ELR (cell line): ENCODE measurements at regions not wholly inside any gene's neighbourhood (a gene's known extent, or its start where the extent isn't known, plus 50 kb on each side); places are given as distances from the start of the nearest gene placed in this dataset.
"Not testable (repeated sequence)": the region's sequence is repeated elsewhere in the genome, so short reads cannot be mapped to it uniquely, and the experiment has no call there.

Experiments
- DNase-seq: peaks from one replicate; pipeline ENCODE4 v3.0.0-alpha.2; 2015; ENCODE audit warnings: low read depth

GRCh38 chr13:62537593-62537992, 1121.9 kb upstream of the PCDH20 start:
- DNase-seq = peak; percentile 11

- no peak for DNase-seq
Observed at GRCh38 chr13:62525652-62526051, 1110.0 kb upstream of the PCDH20 start.

- DNase-seq = no peak
Observed at GRCh38 chr13:62524498-62524897, 1108.8 kb upstream of the PCDH20 start.

DNA sequence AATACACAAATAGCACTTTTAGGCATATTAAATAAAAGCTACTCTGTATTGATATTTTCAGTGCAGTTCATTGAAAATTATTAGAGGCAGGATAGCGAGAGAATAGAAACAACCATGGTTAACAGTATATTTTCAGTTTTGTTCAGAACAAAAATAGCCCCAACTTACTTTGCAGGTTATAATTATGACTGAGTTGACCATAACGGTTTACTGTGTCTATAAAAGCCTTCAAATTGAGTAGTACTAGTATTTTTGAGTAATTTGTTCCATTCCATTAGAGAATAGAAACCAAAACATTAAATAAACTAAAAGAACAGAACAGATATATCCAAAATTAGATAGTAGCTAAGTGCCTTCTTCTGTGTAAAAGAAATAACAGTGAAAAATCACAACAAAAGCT, 1108.4 kb upstream of the PCDH20 start:
- DNase-seq = no peak

GRCh38 chr13:62512194-62513141, 1096.8 kb upstream of the PCDH20 start:
- peak; percentile 44 for DNase-seq

DNA sequence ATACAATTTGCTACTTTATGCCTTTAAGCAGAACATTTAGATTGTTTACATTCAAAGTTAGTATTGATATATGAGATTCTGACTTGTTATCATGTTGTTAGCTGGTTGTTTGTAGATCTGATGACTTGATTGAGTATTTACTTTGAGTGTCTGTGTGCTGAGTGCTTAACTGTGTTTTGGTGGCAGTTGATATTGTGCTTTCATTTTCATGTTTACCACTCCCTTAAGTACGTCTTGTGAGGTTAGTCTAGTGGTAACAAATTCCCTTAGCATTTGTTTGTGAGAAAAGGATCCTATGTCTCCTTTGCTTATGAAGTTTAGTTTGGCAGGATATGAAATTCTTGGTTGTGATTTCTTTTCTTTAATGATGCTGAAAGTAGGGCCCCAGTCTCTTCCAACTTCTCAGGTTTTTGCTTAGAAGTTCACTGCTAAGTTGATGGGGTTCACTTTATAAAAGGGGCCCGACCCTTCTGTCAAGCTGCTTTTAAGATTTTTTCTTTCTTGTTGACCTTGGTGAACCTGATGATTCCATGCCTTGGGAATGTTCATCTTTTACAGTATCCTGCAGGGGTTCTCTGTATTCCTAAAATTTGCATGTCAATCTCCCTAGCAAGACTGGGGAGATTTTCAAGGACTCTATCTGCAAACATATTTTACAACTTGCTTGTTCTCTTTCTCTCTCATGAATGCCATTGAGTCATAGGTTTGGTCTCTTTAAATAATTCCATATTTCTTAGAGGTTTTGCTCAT, 1095.4 kb upstream of the PCDH20 start:
- DNase-seq = peak; percentile 28

DNA sequence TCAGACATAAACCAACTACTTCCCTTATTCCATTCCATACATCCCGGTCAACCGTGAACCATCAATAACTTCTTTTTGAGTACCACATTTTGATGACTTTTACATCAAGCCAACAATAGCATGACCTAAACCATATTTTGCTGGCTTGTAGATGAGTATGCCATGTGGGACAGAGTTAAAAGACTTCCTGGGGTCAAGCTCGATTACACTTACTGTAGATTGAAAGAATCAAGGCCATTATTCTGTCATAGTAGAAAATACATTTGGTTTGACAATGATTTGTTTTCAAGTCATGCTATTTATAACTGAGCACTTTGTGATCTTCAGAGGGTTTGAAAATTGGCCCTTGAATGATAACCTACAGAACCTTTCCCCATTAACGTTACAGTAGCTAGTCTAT, 1086.9 kb upstream of the PCDH20 start:
- no peak for DNase-seq

DNA sequence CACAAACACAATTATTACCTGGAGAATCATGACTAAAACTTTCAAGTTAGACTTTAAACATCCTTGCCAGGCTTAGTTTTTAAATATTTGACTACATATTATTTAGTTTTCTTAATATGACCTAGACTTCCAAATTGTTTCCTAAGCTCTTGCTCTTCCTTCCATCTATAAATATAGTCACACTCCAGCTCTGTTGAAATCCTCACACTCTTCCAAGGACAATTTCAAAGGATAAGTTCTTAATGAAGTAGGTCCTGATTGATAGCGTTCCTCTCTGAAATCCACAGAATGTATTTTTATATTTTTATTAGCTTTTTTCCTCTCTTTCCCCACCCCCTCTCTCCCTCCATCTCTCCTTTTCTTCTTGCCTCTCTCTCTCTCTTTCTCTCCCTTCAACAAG, 1074.1 kb upstream of the PCDH20 start:
- DNase-seq = no peak

DNA sequence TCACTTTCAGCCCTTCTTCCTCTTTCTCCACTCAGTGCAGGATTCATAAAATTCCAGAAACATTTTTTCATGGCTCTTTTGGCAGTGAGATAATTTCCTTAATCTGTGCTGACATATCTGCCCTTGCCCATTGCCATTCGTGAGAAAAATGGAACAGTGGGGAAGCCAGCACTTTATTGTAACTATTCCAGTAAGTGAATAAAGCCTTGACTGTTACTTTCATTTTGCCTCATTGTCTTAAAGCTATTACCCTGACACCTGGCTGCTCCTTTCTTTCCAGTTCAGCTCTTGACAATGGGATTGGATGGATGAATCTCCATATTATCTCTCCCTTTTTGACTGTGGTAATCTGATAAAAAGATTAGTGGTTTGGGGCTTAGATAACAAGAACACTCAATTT, 1068.1 kb upstream of the PCDH20 start:
- DNase-seq = no peak

DNA sequence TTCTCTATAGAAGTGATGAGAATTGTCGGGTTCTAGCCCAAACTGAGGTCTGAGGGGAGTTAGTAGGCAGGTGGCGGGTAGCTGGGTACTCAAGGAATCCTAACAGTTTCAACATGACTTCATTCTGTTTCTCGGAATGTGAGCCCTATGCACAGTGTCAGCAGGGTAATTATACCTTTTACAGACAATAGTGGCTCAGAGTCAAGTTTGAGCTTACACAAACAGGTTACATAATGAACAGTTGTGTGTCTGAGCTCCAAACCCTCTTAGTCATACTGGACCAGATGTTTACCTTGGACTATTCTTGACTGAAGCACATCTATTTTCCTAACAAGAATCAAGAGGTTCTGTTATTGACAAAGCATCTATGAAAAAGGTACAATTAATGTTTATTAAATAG, 1066.7 kb upstream of the PCDH20 start:
- DNase-seq = peak; percentile 13

- no peak for DNase-seq
Observed at GRCh38 chr13:62473944-62474237, 1058.2 kb upstream of the PCDH20 start.

DNA sequence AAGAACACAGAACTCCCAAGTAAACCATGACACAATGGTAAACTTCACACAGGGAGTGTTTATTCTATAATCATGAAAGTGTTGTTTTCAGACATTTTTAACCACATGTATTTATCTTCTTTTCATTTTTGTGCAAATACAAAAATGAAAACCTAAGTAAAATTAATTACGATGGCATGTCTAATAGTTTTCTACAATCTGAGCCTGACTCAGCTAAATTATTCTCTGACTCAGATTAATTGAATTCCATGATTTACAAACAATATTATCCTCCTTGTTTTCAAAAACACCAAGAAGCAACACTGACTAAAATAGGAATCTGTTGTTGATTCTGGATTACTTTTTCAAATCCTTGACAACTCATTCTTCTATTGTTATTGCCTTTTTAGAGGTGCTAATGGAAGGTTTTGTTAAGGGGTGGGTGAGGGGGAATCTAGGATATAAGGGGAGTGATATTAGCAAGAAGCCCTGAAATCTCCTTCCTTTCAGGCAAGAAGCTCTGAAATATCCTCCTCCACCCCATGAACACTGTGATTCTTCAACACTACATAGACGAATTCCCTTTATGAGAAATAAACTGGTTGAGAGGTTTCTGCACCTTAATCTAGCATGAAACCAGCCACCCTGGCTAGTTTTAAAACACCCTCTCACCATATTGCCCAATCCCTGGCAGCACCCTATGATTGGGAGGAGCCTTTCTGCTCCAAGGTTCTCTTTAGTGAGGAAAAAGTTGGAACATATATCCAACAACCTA, 1057.7 kb upstream of the PCDH20 start:
- DNase-seq = no peak

DNA sequence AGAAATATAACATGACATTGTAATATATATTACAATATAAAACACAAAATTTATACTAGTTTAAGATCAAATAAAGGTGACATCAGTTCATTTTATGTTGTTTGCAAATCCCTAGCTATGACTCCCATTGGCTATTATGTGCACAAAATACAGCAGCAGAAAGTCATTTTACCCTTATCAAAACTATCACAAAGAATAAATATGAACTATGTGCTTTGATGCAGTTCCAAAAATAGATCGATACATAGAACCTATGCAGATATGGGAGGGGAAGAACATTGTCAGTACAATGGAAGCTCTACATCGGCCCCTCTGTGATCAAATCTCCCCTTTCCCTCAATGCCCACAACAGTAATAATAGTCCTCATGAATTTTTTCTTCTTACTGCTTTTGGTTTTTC, 1038.1 kb upstream of the PCDH20 start:
- DNase-seq = no peak

GRCh38 chr13:62450759-62451158, 1035.1 kb upstream of the PCDH20 start:
- DNase-seq = no peak

GRCh38 chr13:62447771-62448382, 1032.2 kb upstream of the PCDH20 start:
- DNase-seq = not testable (repeated sequence)

GRCh38 chr13:62444805-62445204, 1029.2 kb upstream of the PCDH20 start:
- DNase-seq = no peak

DNA sequence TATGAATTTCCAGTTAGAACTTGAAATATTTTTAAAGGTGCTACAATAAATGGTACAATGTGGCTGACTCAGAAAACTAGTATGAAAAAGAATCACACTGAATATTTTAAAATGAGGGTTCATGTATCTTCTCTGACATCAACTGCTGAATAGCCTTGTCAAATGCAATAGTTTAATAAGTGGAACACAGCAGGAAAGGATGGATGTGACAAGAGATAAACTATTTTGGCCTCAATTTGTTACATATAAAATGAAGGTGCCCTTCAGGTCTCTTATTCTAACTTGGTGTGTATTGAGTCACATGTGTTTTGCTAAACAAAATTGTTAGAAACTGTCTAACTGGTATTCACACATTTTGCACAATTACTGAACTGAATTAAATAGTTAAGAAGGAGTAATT, 1018.4 kb upstream of the PCDH20 start:
- no peak for DNase-seq

- no peak for DNase-seq
Observed at GRCh38 chr13:62433660-62434059, 1018.0 kb upstream of the PCDH20 start.

DNA sequence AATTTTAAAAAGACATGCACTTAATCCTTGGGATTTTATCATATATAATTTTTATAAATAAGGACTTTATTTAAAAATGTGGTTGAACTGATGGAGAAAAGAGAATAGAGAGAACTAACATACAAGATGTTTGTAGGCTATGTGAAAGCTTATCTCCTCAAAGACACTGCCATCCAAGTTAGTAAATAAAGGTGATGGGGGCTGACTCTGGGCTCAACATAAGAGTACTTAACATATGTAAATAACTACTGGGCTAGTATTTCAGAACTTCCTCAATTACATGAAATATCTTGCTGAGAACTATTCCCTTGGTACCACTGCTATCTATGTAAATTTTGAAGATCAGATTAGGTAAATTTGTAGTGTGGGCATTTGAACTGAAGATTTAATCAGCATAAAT, 1017.3 kb upstream of the PCDH20 start:
- no peak for DNase-seq

DNA sequence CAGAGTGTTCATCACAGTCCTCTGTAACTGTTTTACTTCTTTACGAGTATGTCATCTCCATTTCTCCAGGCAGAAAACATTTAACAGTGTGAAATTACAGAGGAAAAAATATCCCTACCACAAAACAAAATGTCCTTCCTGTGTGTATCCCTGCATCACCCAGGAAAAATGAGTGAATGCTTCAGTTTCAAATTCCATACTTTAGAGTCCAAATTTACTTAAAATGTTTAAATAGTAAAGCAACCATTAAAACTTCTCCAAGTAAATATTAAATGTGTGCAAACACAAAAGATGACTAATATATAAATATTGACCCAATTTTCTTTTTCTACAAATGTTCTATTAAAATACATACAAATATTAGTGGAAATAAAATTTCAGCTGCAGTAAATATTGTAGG, 1016.6 kb upstream of the PCDH20 start:
- DNase-seq = no peak

DNA sequence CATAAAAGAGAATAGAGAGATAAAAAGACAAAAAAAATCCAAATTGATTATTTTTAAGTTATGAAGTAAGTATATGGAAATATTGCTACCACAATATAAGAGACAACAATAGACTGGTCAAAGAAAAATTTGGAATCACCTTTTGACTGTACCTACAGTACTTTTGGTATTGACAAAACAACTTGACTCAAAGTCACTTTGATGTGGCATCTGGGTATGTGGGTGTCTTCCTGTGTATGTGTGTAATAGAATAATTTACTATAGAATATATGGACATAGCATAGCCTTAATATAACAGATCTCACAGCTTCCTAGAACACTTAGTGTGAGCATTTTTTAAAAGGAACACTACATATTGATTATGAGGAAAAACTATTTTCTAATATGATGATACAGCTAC, 1016.2 kb upstream of the PCDH20 start:
- no peak for DNase-seq

DNA sequence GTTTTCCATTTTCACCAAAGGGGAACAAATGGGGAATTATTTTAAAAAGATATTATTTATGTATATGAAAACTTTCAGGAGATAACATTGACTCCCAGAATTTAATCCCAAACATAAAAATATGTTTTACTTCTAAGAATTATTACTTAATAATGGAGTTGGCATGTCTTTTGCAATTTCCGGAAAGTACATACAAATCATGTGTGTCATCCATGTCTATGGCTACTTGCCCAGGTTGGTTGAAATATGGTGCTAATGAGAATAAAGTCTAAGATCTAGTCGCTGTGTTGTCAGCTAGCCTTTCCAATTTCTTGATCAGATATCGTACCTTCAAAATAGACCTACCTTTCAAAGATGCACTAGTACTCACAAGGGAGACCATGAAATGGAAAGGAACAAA, 1003.2 kb upstream of the PCDH20 start:
- peak; percentile 58 for DNase-seq
